ENCODE measurements at regions not wholly inside any gene's neighbourhood (a gene's known extent, or its start where the extent isn't known, plus 50 kb on each side); places are given as distances from the start of the nearest gene placed in this dataset.

DNA sequence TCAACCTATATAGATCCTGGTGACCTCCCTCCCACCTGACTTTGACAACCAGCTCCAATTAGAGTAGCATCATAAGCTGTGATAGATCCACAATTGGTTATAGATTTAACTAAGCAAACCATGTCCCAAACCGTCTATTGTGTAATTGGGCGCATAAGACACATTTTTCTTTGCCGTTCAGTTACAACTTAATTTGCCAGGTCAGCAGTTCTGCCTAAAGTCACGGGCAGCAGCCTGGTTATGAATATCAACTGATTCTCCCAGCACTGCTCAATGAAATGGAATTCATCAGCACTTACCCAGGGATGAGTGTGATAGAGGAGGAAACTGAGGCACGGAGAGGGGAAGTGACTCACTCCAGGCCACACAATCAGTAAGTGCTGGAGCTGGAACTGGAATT lies 73.4 kb downstream of the KLHDC7A start:
- TF ChIP-seq, protein P1, sequence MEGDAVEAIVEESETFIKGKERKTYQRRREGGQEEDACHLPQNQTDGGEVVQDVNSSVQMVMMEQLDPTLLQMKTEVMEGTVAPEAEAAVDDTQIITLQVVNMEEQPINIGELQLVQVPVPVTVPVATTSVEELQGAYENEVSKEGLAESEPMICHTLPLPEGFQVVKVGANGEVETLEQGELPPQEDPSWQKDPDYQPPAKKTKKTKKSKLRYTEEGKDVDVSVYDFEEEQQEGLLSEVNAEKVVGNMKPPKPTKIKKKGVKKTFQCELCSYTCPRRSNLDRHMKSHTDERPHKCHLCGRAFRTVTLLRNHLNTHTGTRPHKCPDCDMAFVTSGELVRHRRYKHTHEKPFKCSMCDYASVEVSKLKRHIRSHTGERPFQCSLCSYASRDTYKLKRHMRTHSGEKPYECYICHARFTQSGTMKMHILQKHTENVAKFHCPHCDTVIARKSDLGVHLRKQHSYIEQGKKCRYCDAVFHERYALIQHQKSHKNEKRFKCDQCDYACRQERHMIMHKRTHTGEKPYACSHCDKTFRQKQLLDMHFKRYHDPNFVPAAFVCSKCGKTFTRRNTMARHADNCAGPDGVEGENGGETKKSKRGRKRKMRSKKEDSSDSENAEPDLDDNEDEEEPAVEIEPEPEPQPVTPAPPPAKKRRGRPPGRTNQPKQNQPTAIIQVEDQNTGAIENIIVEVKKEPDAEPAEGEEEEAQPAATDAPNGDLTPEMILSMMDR (IDR thresholded peaks at IDR 0.05; ENCODE audit: borderline replicate concordance, extremely low read depth, low read length, poor library complexity, severe bottlenecking), result no peak
- TF ChIP-seq EZH2 (IDR thresholded peaks at IDR 0.05; ENCODE audit: borderline replicate concordance, low read depth, low read length, severe bottlenecking), result no peak

Data from DND-41 (cell line).